Endodermal cell (in vitro differentiated cells): ENCODE measurements at regions not wholly inside any gene's neighbourhood (a gene's known extent, or its start where the extent isn't known, plus 50 kb on each side); places are given as distances from the start of the nearest gene placed in this dataset.

Experiments used
- DNase-seq: peaks from one replicate; pipeline ENCODE4 v3.0.0-alpha.2; 2017
- H3K27ac ChIP-seq: 2 replicates; pipeline ENCODE4 v1.5.1; 2013; ENCODE audit warnings: mild to moderate bottlenecking, low read depth, low read length, moderate library complexity
- H3K27me3 ChIP-seq: 2 replicates; pipeline ENCODE4 v1.6.1; 2013; ENCODE audit warnings: mild to moderate bottlenecking, low read length, moderate library complexity; ENCODE audit not compliant: insufficient read depth, control insufficient read depth, poor library complexity, severe bottlenecking
- H3K36me3 ChIP-seq: 2 replicates; pipeline ENCODE4 v1.7.0; 2013; ENCODE audit warnings: mild to moderate bottlenecking, low read length, moderate library complexity; ENCODE audit not compliant: control insufficient read depth, insufficient read depth
- H3K4me1 ChIP-seq: one replicate; pipeline ENCODE4 v1.7.0; 2013; ENCODE audit warnings: low read length; ENCODE audit not compliant: control insufficient read depth, insufficient read depth
- H3K4me3 ChIP-seq: 2 replicates; pipeline ENCODE4 v1.5.1; 2013; ENCODE audit warnings: mild to moderate bottlenecking, low read length, moderate library complexity
- H3K9ac ChIP-seq: 2 replicates; pipeline ENCODE4 v1.6.1; 2013; ENCODE audit warnings: mild to moderate bottlenecking, low read length, moderate library complexity; ENCODE audit not compliant: poor library complexity, severe bottlenecking; ENCODE audit errors: extremely low read depth
- H3K9me3 ChIP-seq: 2 replicates; pipeline ENCODE4 v1.6.1; 2013; ENCODE audit warnings: mild to moderate bottlenecking, low read length, moderate library complexity; ENCODE audit not compliant: control insufficient read depth
- H3K27ac Mint-ChIP-seq: 2 replicates; pipeline ENCODE4 v1.8.0; 2020; ENCODE audit warnings: mixed read lengths
- H3K27me3 Mint-ChIP-seq: 2 replicates; pipeline ENCODE4 v1.8.0; 2021; ENCODE audit warnings: mild to moderate bottlenecking, mixed read lengths; ENCODE audit not compliant: insufficient read depth
- H3K36me3 Mint-ChIP-seq: 2 replicates; pipeline ENCODE4 v1.8.0; 2020; ENCODE audit warnings: low read depth, mixed read lengths
- H3K4me1 Mint-ChIP-seq: 2 replicates; pipeline ENCODE4 v1.8.0; 2020; ENCODE audit warnings: mixed read lengths
- H3K4me3 Mint-ChIP-seq: 2 replicates; pipeline ENCODE4 v1.8.0; 2020; ENCODE audit warnings: mild to moderate bottlenecking, moderate library complexity, mixed read lengths
- H3K9me3 Mint-ChIP-seq: 2 replicates; pipeline ENCODE4 v1.8.0; 2020; ENCODE audit warnings: mild to moderate bottlenecking, mixed read lengths
- CTCF ChIP-seq: fragments of 200-600 bp; sonication (generic); conservative IDR thresholded peaks from 2 replicates; pipeline ENCODE4 v1.5.0; 2021; ENCODE audit warnings: antibody characterized with exemption, mild to moderate bottlenecking
- WGBS, 2 experiments: methylation state at CpG; one replicate each; pipeline versions ENCODE4 v1.1.5 to v1.1.7; 2013; ENCODE audit warnings: missing lambda C conversion rate in 2 of 2, mixed read lengths in 1 of 2; ENCODE audit not compliant: insufficient coverage in 1 of 2, insufficient read length in 1 of 2; 5-methylcytosine and 5-hydroxymethylcytosine counted together

GRCh38 chr2:128473175-128474035 lies 154.7 kb upstream of the HS6ST1 start:
- DNase-seq, result peak; percentile 31
- Mint-ChIP-seq H3K27ac (no peak overlapping the region), H3K4me3 (no peak overlapping the region), H3K36me3 (peaks cover 11% of the 10 kb centered on the region), H3K9me3 (peaks cover 35% of the 10 kb centered on the region), H3K27me3 (peaks cover 2% of the 10 kb centered on the region), H3K4me1 (no peaks in the 10 kb centered on the region)
- TF ChIP-seq CTCF, result no peak
- no peaks in the 10 kb centered on the region for H3K36me3 ChIP-seq
- H3K4me3 ChIP-seq, result no peak overlapping the region
- H3K4me1 ChIP-seq, result no peaks in the 10 kb centered on the region
- no peak overlapping the region for H3K9ac ChIP-seq
- no peak overlapping the region for H3K27ac ChIP-seq
- H3K27me3 ChIP-seq, result no peaks in the 10 kb centered on the region
- 81 to 92% methylated on average over 18 to 26 of the region's 26 CpGs for WGBS, 2 experiments
- H3K9me3 ChIP-seq, result peaks cover 22% of the 10 kb centered on the region

- no peak overlapping the region for H3K27ac Mint-ChIP-seq
- peak; percentile 30 for DNase-seq
- H3K4me3 Mint-ChIP-seq, result no peak overlapping the region
- H3K27me3 Mint-ChIP-seq, result peaks cover 2% of the 10 kb centered on the region
- peaks cover 26% of the 10 kb centered on the region for H3K9me3 Mint-ChIP-seq
- H3K27ac ChIP-seq, result no peak overlapping the region
- TF ChIP-seq CTCF, result no peak
- no peaks in the 10 kb centered on the region for H3K4me1 Mint-ChIP-seq
- H3K36me3 ChIP-seq, result no peaks in the 10 kb centered on the region
- H3K4me3 ChIP-seq, result no peak overlapping the region
- peaks cover 7% of the 10 kb centered on the region for H3K36me3 Mint-ChIP-seq
- H3K9me3 ChIP-seq, result peaks cover 14% of the 10 kb centered on the region
- H3K9ac ChIP-seq, result no peak overlapping the region
- no peaks in the 10 kb centered on the region for H3K4me1 ChIP-seq
- no peaks in the 10 kb centered on the region for H3K27me3 ChIP-seq
- WGBS, 2 experiments, result 90 to 96% methylated on average over 5 to 10 of the region's 10 CpGs
These were observed 155.6 kb upstream of the HS6ST1 start for GRCh38 chr2:128474036-128474955.

- Histone ChIP-seq H3K9me3 (peaks cover 8% of the 10 kb centered on the region), H3K4me1 (no peaks in the 10 kb centered on the region), H3K27me3 (no peaks in the 10 kb centered on the region), H3K27ac (no peak overlapping the region), H3K36me3 (no peaks in the 10 kb centered on the region), H3K9ac (no peak overlapping the region), H3K4me3 (no peak overlapping the region)
- H3K36me3 Mint-ChIP-seq, result peaks cover 7% of the 10 kb centered on the region
- DNase-seq, result peak; percentile 20
- H3K9me3 Mint-ChIP-seq, result peaks cover 20% of the 10 kb centered on the region
- WGBS, 2 experiments, result 90 to 92% methylated on average over 2 to 5 of the region's 5 CpGs
- no peak for TF ChIP-seq CTCF
- H3K27me3 Mint-ChIP-seq, result peaks cover 2% of the 10 kb centered on the region
- H3K4me1 Mint-ChIP-seq, result no peaks in the 10 kb centered on the region
- no peak overlapping the region for H3K27ac Mint-ChIP-seq
- H3K4me3 Mint-ChIP-seq, result no peak overlapping the region
These were observed 156.3 kb upstream of the HS6ST1 start for GRCh38 chr2:128474962-128475361.
